ENCODE measurements at regions not wholly inside any gene's neighbourhood (a gene's known extent, or its start where the extent isn't known, plus 50 kb on each side); places are given as distances from the start of the nearest gene placed in this dataset.

- TF ChIP-seq GATA3 (IDR thresholded peaks at IDR 0.05; ENCODE audit: low read depth, low read length) = no peak
- no peak for TF ChIP-seq GATA2 (IDR thresholded peaks at IDR 0.05; ENCODE audit: low read depth, low read length)
Measured at GRCh38 chr4:83858131-83858530, 322.2 kb downstream of the GPAT3 start.

GRCh38 chr4:83855044-83855443, 319.1 kb downstream of the GPAT3 start:
- TF ChIP-seq GATA2 (IDR thresholded peaks at IDR 0.05; ENCODE audit: low read depth, low read length) (no peak), GATA3 (IDR thresholded peaks at IDR 0.05; ENCODE audit: low read depth, low read length) (no peak)

- TF ChIP-seq GATA3 (IDR thresholded peaks at IDR 0.05; ENCODE audit: low read depth, low read length) (no peak), GATA2 (IDR thresholded peaks at IDR 0.05; ENCODE audit: low read depth, low read length) (no peak)
Measured at GRCh38 chr4:83852085-83852451, 316.2 kb downstream of the GPAT3 start.

GRCh38 chr4:83851261-83852084, 315.6 kb downstream of the GPAT3 start:
- TF ChIP-seq GATA3 (IDR thresholded peaks at IDR 0.05; ENCODE audit: low read depth, low read length) (no peak), GATA2 (IDR thresholded peaks at IDR 0.05; ENCODE audit: low read depth, low read length) (no peak)

GRCh38 chr4:83850435-83850834, 314.5 kb downstream of the GPAT3 start:
- TF ChIP-seq GATA3 (IDR thresholded peaks at IDR 0.05; ENCODE audit: low read depth, low read length) (no peak), GATA2 (IDR thresholded peaks at IDR 0.05; ENCODE audit: low read depth, low read length) (no peak)

- no peak for TF ChIP-seq GATA3 (IDR thresholded peaks at IDR 0.05; ENCODE audit: low read depth, low read length)
- no peak for TF ChIP-seq GATA2 (IDR thresholded peaks at IDR 0.05; ENCODE audit: low read depth, low read length)
Measured at GRCh38 chr4:83846193-83846830, 310.4 kb downstream of the GPAT3 start.

GRCh38 chr4:83839615-83840014, 303.7 kb downstream of the GPAT3 start:
- TF ChIP-seq GATA3 (IDR thresholded peaks at IDR 0.05; ENCODE audit: low read depth, low read length) = no peak
- TF ChIP-seq GATA2 (IDR thresholded peaks at IDR 0.05; ENCODE audit: low read depth, low read length) = no peak

- TF ChIP-seq GATA2 (IDR thresholded peaks at IDR 0.05; ENCODE audit: low read depth, low read length) = no peak
- TF ChIP-seq GATA3 (IDR thresholded peaks at IDR 0.05; ENCODE audit: low read depth, low read length) = no peak
Measured at GRCh38 chr4:83837614-83838308, 301.9 kb downstream of the GPAT3 start.

GRCh38 chr4:83833920-83834319, 298.0 kb downstream of the GPAT3 start:
- TF ChIP-seq GATA2 (IDR thresholded peaks at IDR 0.05; ENCODE audit: low read depth, low read length) = no peak
- TF ChIP-seq GATA3 (IDR thresholded peaks at IDR 0.05; ENCODE audit: low read depth, low read length) = no peak

- TF ChIP-seq GATA2 (IDR thresholded peaks at IDR 0.05; ENCODE audit: low read depth, low read length) = no peak
- TF ChIP-seq GATA3 (IDR thresholded peaks at IDR 0.05; ENCODE audit: low read depth, low read length) = no peak
Measured at GRCh38 chr4:83832110-83832825, 296.4 kb downstream of the GPAT3 start.

- TF ChIP-seq GATA3 (IDR thresholded peaks at IDR 0.05; ENCODE audit: low read depth, low read length) = no peak
- TF ChIP-seq GATA2 (IDR thresholded peaks at IDR 0.05; ENCODE audit: low read depth, low read length) = no peak
Measured at GRCh38 chr4:83831588-83831987, 295.7 kb downstream of the GPAT3 start.

GRCh38 chr4:83830138-83830888, 294.4 kb downstream of the GPAT3 start:
- TF ChIP-seq GATA2 (IDR thresholded peaks at IDR 0.05; ENCODE audit: low read depth, low read length) = no peak
- TF ChIP-seq GATA3 (IDR thresholded peaks at IDR 0.05; ENCODE audit: low read depth, low read length) = no peak

GRCh38 chr4:83828601-83829000, 292.7 kb downstream of the GPAT3 start:
- no peak for TF ChIP-seq GATA2 (IDR thresholded peaks at IDR 0.05; ENCODE audit: low read depth, low read length)
- TF ChIP-seq GATA3 (IDR thresholded peaks at IDR 0.05; ENCODE audit: low read depth, low read length) = no peak

All from SH-SY5Y (cell line).